ENCODE measurements at regions not wholly inside any gene's neighbourhood (a gene's known extent, or its start where the extent isn't known, plus 50 kb on each side); places are given as distances from the start of the nearest gene placed in this dataset.

GRCh38 chrX:1029494-1029893 is 183.0 kb downstream of the CRLF2 start (continued):
- TF ChIP-seq CHD7 (IDR thresholded peaks at IDR 0.05; ENCODE audit: insufficient replicate concordance, low read length) (no peak), EP300 (IDR thresholded peaks at IDR 0.05; ENCODE audit: borderline replicate concordance in 1 of 2, low read depth in 2 of 2, low read length in 2 of 2) (no peak), CTBP2 (IDR thresholded peaks at IDR 0.05; ENCODE audit: borderline replicate concordance, insufficient read depth, insufficient read length, low read length) (no peak), SRF (IDR thresholded peaks at IDR 0.05; ENCODE audit: low read depth, low read length) (no peak), TEAD4 (IDR thresholded peaks at IDR 0.05; ENCODE audit: low read depth, low read length) (no peak)

Data from H1 (cell line).